ENCODE measurements at regions not wholly inside any gene's neighbourhood (a gene's known extent, or its start where the extent isn't known, plus 50 kb on each side); places are given as distances from the start of the nearest gene placed in this dataset.

DNA sequence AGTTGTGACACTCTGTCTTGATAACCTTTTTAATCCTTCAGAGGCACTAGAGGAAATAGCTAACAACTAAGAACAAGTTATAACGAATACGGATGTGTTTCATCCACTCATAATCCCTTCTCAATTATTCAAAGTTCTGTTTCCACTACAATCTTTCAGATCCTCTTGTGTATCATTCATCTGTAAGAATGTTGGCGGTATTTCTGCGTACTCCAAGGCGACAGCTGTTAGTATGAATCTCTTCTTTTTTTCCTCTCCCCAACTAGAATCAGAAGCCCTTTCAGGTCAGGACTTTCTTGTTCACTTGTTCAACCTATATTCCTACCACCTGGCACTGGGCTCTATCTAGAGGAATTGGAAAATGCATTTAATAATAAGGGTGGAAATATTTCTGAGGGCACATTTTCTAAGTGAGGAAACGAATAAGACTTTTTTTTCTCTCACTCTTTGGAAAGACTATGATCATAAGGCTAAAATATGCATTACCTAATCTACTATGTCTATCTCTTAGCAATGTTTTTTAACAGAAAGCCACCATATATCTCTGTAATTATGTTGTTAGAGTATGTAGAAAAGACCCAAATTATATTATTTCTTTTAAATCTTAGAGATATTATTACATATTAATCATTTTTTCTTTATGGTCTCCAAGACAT, 492.9 kb downstream of the PCDH20 start:
- TF ChIP-seq, protein P1, sequence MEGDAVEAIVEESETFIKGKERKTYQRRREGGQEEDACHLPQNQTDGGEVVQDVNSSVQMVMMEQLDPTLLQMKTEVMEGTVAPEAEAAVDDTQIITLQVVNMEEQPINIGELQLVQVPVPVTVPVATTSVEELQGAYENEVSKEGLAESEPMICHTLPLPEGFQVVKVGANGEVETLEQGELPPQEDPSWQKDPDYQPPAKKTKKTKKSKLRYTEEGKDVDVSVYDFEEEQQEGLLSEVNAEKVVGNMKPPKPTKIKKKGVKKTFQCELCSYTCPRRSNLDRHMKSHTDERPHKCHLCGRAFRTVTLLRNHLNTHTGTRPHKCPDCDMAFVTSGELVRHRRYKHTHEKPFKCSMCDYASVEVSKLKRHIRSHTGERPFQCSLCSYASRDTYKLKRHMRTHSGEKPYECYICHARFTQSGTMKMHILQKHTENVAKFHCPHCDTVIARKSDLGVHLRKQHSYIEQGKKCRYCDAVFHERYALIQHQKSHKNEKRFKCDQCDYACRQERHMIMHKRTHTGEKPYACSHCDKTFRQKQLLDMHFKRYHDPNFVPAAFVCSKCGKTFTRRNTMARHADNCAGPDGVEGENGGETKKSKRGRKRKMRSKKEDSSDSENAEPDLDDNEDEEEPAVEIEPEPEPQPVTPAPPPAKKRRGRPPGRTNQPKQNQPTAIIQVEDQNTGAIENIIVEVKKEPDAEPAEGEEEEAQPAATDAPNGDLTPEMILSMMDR (IDR thresholded peaks at IDR 0.05), result no peak
- TF ChIP-seq POLR2A (IDR thresholded peaks at IDR 0.05), result no peak
